GM23338 (cell line): ENCODE measurements at regions not wholly inside any gene's neighbourhood (a gene's known extent, or its start where the extent isn't known, plus 50 kb on each side); places are given as distances from the start of the nearest gene placed in this dataset.

Experiments
- ATAC-seq: fragments of 200-7000 bp; cut with Tn5 transposase; 3 replicates; pipeline ENCODE4 v1.9.1; 2020
- DNase-seq: peaks from one replicate; pipeline ENCODE4 v3.0.0-alpha.2; 2015; ENCODE audit warnings: low spot score
- H2AFZ ChIP-seq: fragments of 200-600 bp; sonication (generic); 2 replicates; pipeline ENCODE4 v1.8.0; 2016; ENCODE audit warnings: antibody characterized with exemption, mild to moderate bottlenecking, moderate library complexity
- H3F3A ChIP-seq: fragments of 200-600 bp; sonication (generic); replicated peaks from 2 replicates; pipeline ENCODE4 v1.8.0; 2017; ENCODE audit warnings: antibody characterized with exemption, mixed run types, low read depth
- H3K27ac ChIP-seq: fragments of 200-600 bp; sonication (generic); 2 replicates; pipeline ENCODE4 v1.6.1; 2016; ENCODE audit warnings: low read depth
- H3K27me3 ChIP-seq: fragments of 200-600 bp; sonication (generic); 2 replicates; pipeline ENCODE4 v1.8.0; 2016; ENCODE audit warnings: mild to moderate bottlenecking, mixed run types, moderate library complexity; ENCODE audit not compliant: insufficient read depth
- H3K36me3 ChIP-seq: fragments of 200-600 bp; sonication (generic); 2 replicates; pipeline ENCODE4 v1.8.0; 2016; ENCODE audit warnings: mild to moderate bottlenecking; ENCODE audit not compliant: insufficient read depth
- H3K4me1 ChIP-seq: fragments of 200-600 bp; sonication (generic); 2 replicates; pipeline ENCODE4 v1.8.0; 2016; ENCODE audit warnings: mild to moderate bottlenecking, moderate library complexity; ENCODE audit not compliant: insufficient read depth
- H3K4me2 ChIP-seq: fragments of 200-600 bp; sonication (generic); 2 replicates; pipeline ENCODE4 v1.7.1; 2017; ENCODE audit warnings: mixed run types
- H3K4me3 ChIP-seq: fragments of 200-600 bp; sonication (generic); 2 replicates; pipeline ENCODE4 v1.6.1; 2016; ENCODE audit warnings: mixed run types
- H3K79me2 ChIP-seq: fragments of 200-600 bp; sonication (generic); replicated peaks from 2 replicates; pipeline ENCODE4 v1.8.0; 2017; ENCODE audit warnings: mild to moderate bottlenecking; ENCODE audit not compliant: insufficient read depth
- H3K9me2 ChIP-seq: fragments of 200-600 bp; sonication (generic); 2 replicates; pipeline ENCODE4 v1.8.0; 2017; ENCODE audit not compliant: insufficient read depth
- H4K20me1 ChIP-seq: fragments of 200-600 bp; sonication (generic); replicated peaks from 2 replicates; pipeline ENCODE4 v1.8.0; 2017; ENCODE audit warnings: mild to moderate bottlenecking; ENCODE audit not compliant: insufficient read depth
- H3K27ac Mint-ChIP-seq: 2 replicates; pipeline ENCODE4 v1.8.0; 2020; ENCODE audit warnings: inconsistent platforms, mild to moderate bottlenecking, moderate library complexity, mixed read lengths
- H3K27me3 Mint-ChIP-seq: 3 replicates; pipeline ENCODE4 v1.8.0; 2022; ENCODE audit warnings: low read depth, mild to moderate bottlenecking, moderate library complexity, mixed read lengths, inconsistent platforms; ENCODE audit not compliant: insufficient read depth, poor library complexity
- H3K36me3 Mint-ChIP-seq: 3 replicates; pipeline ENCODE4 v1.8.0; 2021; ENCODE audit warnings: low read depth, mild to moderate bottlenecking, inconsistent platforms, moderate library complexity, mixed read lengths
- H3K4me1 Mint-ChIP-seq: 3 replicates; pipeline ENCODE4 v1.8.0; 2020; ENCODE audit warnings: mild to moderate bottlenecking, inconsistent platforms, mixed read lengths
- H3K4me3 Mint-ChIP-seq: 3 replicates; pipeline ENCODE4 v1.8.0; 2021; ENCODE audit warnings: moderate library complexity, mild to moderate bottlenecking, inconsistent platforms, mixed read lengths
- H3K9me3 Mint-ChIP-seq: 3 replicates; pipeline ENCODE4 v1.8.0; 2020; ENCODE audit warnings: moderate library complexity, mild to moderate bottlenecking, inconsistent platforms, mixed read lengths
- CREB1 ChIP-seq: fragments of 250-450 bp; sonication (Bioruptor Pico); IDR thresholded peaks from 2 replicates; pipeline ENCODE4 v1.5.0; 2020; ENCODE audit warnings: low read depth, mild to moderate bottlenecking, moderate library complexity
- CTCF ChIP-seq, 2 experiments: fragments of 200-600 bp in 1 of 2; sonication (generic) in 1 of 2; conservative IDR thresholded peaks; 2 replicates each; pipeline versions ENCODE4 v1.5.1 to v1.6.1; 2016 to 2017; ENCODE audit warnings: antibody characterized with exemption in 2 of 2, low read depth in 2 of 2, mild to moderate bottlenecking in 2 of 2, moderate library complexity in 1 of 2
- ETS1 ChIP-seq: IDR thresholded peaks from 2 replicates; pipeline ENCODE4 v1.6.1; 2016; ENCODE audit warnings: antibody characterized with exemption
- EZH2 ChIP-seq: fragments of 200-600 bp; sonication (generic); IDR thresholded peaks from one replicate; pipeline ENCODE4 v1.8.0; 2017; ENCODE audit warnings: antibody characterized with exemption, mild to moderate bottlenecking, low read depth; ENCODE audit not compliant: unreplicated experiment
- EZH2phosphoT487 ChIP-seq: fragments of 200-600 bp; sonication (generic); IDR thresholded peaks from one replicate; pipeline ENCODE4 v1.8.1; 2018; ENCODE audit warnings: antibody characterized with exemption; ENCODE audit not compliant: unreplicated experiment
- JUNB ChIP-seq: IDR thresholded peaks from one replicate; pipeline ENCODE4 v1.6.1; 2016; ENCODE audit warnings: antibody characterized with exemption; ENCODE audit not compliant: unreplicated experiment
- NANOG ChIP-seq: IDR thresholded peaks from 2 replicates; pipeline ENCODE4 v1.6.1; 2016; ENCODE audit warnings: antibody characterized with exemption, borderline replicate concordance
- POLR2AphosphoS5 ChIP-seq: IDR thresholded peaks from 2 replicates; pipeline ENCODE4 v1.6.1; 2016; ENCODE audit warnings: antibody characterized with exemption, low read depth
- REST ChIP-seq: IDR thresholded peaks from one replicate; pipeline ENCODE4 v1.6.1; 2018; ENCODE audit warnings: antibody characterized with exemption; ENCODE audit not compliant: unreplicated experiment
- STAT1 ChIP-seq: IDR thresholded peaks from one replicate; pipeline ENCODE4 v1.6.1; 2016; ENCODE audit warnings: antibody characterized with exemption; ENCODE audit not compliant: unreplicated experiment
- ZNF114 ChIP-seq: fragments of 250-450 bp; sonication (Bioruptor Pico); IDR thresholded peaks from 2 replicates; pipeline ENCODE4 v1.5.0; 2020; ENCODE audit warnings: mild to moderate bottlenecking, moderate library complexity
- ZNF331 ChIP-seq: fragments of 250-450 bp; sonication (Bioruptor Pico); IDR thresholded peaks from 2 replicates; pipeline ENCODE4 v1.5.0; 2020; ENCODE audit warnings: low read depth, mild to moderate bottlenecking, moderate library complexity
- ZNF462 ChIP-seq: fragments of 250-450 bp; sonication (Bioruptor Pico); IDR thresholded peaks from 2 replicates; pipeline ENCODE4 v1.5.0; 2020; ENCODE audit warnings: mild to moderate bottlenecking, moderate library complexity

GRCh38 chr1:101365878-101366277 lies 129.1 kb downstream of the S1PR1 start:
- ATAC-seq = no peak
- Mint-ChIP-seq H3K27ac (no peak overlapping the region), H3K9me3 (no peaks in the 10 kb centered on the region; the same call in 2 of the 3 replicates), H3K36me3 (no peaks in the 10 kb centered on the region; the same call in 2 of the 3 replicates), H3K4me1 (peaks cover 5% of the 10 kb centered on the region; the same call in 2 of the 3 replicates), H3K27me3 (no peaks in the 10 kb centered on the region), H3K4me3 (no peak overlapping the region)
- H3K79me2 ChIP-seq = no peaks in the 10 kb centered on the region
- no peaks in the 10 kb centered on the region for H3K4me1 ChIP-seq
- no peak overlapping the region for H3K4me3 ChIP-seq
- H3F3A ChIP-seq = no peaks in the 10 kb centered on the region
- H3K27me3 ChIP-seq = no peaks in the 10 kb centered on the region
- no peak for DNase-seq
- no peak for TF ChIP-seq NANOG
- no peak for TF ChIP-seq REST
- no peak for TF ChIP-seq ZNF114 (CRISPR knock-in tag)
- no peak for TF ChIP-seq CTCF (conservative IDR thresholded peaks at IDR 0.05; ENCODE audit: low read depth in 2 of 2)
- TF ChIP-seq CREB1 = no peak
- TF ChIP-seq ZNF331 (CRISPR knock-in tag) = no peak
- no peak for TF ChIP-seq POLR2AphosphoS5
- no peak for TF ChIP-seq STAT1
- no peak for TF ChIP-seq ZNF462
- TF ChIP-seq EZH2 = no peak
- TF ChIP-seq ETS1 = no peak
- TF ChIP-seq EZH2phosphoT487 = no peak
- no peak for TF ChIP-seq JUNB
- no peaks in the 10 kb centered on the region for H3K36me3 ChIP-seq
- no peak overlapping the region for H3K27ac ChIP-seq
- no peak overlapping the region for H3K4me2 ChIP-seq
- H4K20me1 ChIP-seq = no peaks in the 10 kb centered on the region
- H2AFZ ChIP-seq = no peak overlapping the region
- H3K9me2 ChIP-seq = peaks cover 15% of the 10 kb centered on the region; the same call in 1 of the 2 replicates
